Cardiac muscle cell (in vitro differentiated cells and primary cell): ENCODE measurements at regions not wholly inside any gene's neighbourhood (a gene's known extent, or its start where the extent isn't known, plus 50 kb on each side); places are given as distances from the start of the nearest gene placed in this dataset.

Experiments
- DNase-seq, 2 donors: peaks; one replicate each; pipeline versions ENCODE4 v3.0.0 to v3.0.0-alpha.2; 2010 to 2017; ENCODE audit warnings: low read depth in 1 of 2, low spot score in 1 of 2
- H3K27ac ChIP-seq: fragments of 200-600 bp; sonication (generic); 2 replicates; pipeline ENCODE4 v1.5.1; 2016
- H3K27me3 ChIP-seq: fragments of 200-600 bp; sonication (generic); 2 replicates; pipeline ENCODE4 v1.6.0; 2016; ENCODE audit warnings: control low read depth
- H3K36me3 ChIP-seq: fragments of 200-600 bp; sonication (generic); 2 replicates; pipeline ENCODE4 v1.5.1; 2016; ENCODE audit warnings: control low read depth
- H3K4me1 ChIP-seq: fragments of 200-600 bp; sonication (generic); 2 replicates; pipeline ENCODE4 v1.8.1; 2017; ENCODE audit warnings: low read depth, mild to moderate bottlenecking, mixed run types
- H3K4me3 ChIP-seq: fragments of 200-600 bp; sonication (generic); 2 replicates; pipeline ENCODE4 v1.5.1; 2016; ENCODE audit warnings: mild to moderate bottlenecking
- H3K9me3 ChIP-seq: fragments of 200-600 bp; sonication (generic); 2 replicates; pipeline ENCODE4 v1.5.1; 2017; ENCODE audit warnings: low read depth, mild to moderate bottlenecking, control low read depth
- TF ChIP-seq, protein P1 (sequence below): IDR thresholded peaks from 2 replicates; pipeline ENCODE4 v1.5.1; 2012; ENCODE audit warnings: low read depth, mild to moderate bottlenecking, low read length

GRCh38 chrX:94121799-94122198, 447.8 kb downstream of the FAM133A start:
- no peak overlapping the region for H3K27ac ChIP-seq
- H3K4me1 ChIP-seq, result no peaks in the 10 kb centered on the region
- DNase-seq, result no peak
- H3K4me3 ChIP-seq, result no peak overlapping the region
- H3K9me3 ChIP-seq, result no peaks in the 10 kb centered on the region
- no peaks in the 10 kb centered on the region for H3K27me3 ChIP-seq
- TF ChIP-seq, protein P1, sequence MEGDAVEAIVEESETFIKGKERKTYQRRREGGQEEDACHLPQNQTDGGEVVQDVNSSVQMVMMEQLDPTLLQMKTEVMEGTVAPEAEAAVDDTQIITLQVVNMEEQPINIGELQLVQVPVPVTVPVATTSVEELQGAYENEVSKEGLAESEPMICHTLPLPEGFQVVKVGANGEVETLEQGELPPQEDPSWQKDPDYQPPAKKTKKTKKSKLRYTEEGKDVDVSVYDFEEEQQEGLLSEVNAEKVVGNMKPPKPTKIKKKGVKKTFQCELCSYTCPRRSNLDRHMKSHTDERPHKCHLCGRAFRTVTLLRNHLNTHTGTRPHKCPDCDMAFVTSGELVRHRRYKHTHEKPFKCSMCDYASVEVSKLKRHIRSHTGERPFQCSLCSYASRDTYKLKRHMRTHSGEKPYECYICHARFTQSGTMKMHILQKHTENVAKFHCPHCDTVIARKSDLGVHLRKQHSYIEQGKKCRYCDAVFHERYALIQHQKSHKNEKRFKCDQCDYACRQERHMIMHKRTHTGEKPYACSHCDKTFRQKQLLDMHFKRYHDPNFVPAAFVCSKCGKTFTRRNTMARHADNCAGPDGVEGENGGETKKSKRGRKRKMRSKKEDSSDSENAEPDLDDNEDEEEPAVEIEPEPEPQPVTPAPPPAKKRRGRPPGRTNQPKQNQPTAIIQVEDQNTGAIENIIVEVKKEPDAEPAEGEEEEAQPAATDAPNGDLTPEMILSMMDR, result no peak
- H3K36me3 ChIP-seq, result no peaks in the 10 kb centered on the region

- Histone ChIP-seq H3K27me3 (no peaks in the 10 kb centered on the region), H3K4me3 (no peak overlapping the region), H3K9me3 (no peaks in the 10 kb centered on the region), H3K4me1 (no peaks in the 10 kb centered on the region), H3K27ac (no peak overlapping the region), H3K36me3 (no peaks in the 10 kb centered on the region)
- no peak for DNase-seq
- TF ChIP-seq, protein P1, result no peak
These were observed 449.1 kb downstream of the FAM133A start for GRCh38 chrX:94123062-94123461.

- H3K4me1 ChIP-seq, result no peaks in the 10 kb centered on the region
- TF ChIP-seq, protein P1, result no peak
- H3K4me3 ChIP-seq, result no peak overlapping the region
- H3K9me3 ChIP-seq, result no peaks in the 10 kb centered on the region
- DNase-seq, result no peak
- no peak overlapping the region for H3K27ac ChIP-seq
- H3K27me3 ChIP-seq, result no peaks in the 10 kb centered on the region
- H3K36me3 ChIP-seq, result no peaks in the 10 kb centered on the region
These were observed 489.0 kb downstream of the FAM133A start for GRCh38 chrX:94162971-94163370.

DNA sequence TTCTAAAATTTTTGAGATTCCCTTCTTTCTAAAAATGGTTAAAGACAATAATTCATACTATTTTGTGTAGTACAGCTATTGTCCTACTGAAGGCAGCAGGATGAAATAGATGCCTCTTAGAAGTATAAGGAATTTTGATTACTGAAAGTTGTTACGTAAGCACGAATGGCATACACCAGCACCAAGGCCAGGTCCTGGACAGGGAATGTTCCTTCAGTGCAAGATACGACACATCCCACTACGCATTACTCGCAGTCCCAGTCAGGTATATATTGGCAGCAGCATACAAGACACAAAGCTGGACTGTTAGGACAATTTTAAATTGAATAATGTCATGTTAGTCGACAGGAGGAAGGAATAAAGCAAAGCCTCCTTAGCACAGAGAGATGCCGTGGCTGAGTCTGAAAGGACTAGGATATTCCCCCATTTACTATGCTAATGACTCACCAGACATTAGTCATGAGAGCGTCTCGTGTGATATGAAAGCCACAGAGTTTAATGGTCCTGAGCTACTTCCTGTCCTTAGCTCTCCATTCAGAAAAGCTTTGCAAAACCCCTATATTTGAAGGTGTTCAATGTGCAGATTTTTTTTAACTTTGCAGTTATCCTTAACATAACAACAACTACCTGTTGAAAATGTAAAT, 504.3 kb downstream of the FAM133A start:
- no peaks in the 10 kb centered on the region for H3K36me3 ChIP-seq
- TF ChIP-seq, protein P1, result no peak
- no peak overlapping the region for H3K27ac ChIP-seq
- no peak overlapping the region for H3K4me3 ChIP-seq
- no peaks in the 10 kb centered on the region for H3K9me3 ChIP-seq
- no peaks in the 10 kb centered on the region for H3K27me3 ChIP-seq
- no peak for DNase-seq
- H3K4me1 ChIP-seq, result no peaks in the 10 kb centered on the region

GRCh38 chrX:94204524-94204923, 530.5 kb downstream of the FAM133A start:
- Histone ChIP-seq H3K36me3 (no peaks in the 10 kb centered on the region), H3K27ac (no peak overlapping the region), H3K9me3 (no peaks in the 10 kb centered on the region)

More at GRCh38 chrX:94204524-94204923, 530.5 kb downstream of the FAM133A start:
- Histone ChIP-seq H3K27me3 (no peaks in the 10 kb centered on the region), H3K4me3 (no peak overlapping the region), H3K4me1 (no peaks in the 10 kb centered on the region)
- no peak for DNase-seq
- TF ChIP-seq, protein P1, result no peak
